Lower lobe of right lung (tissue), 2 donors: ENCODE measurements at regions not wholly inside any gene's neighbourhood (a gene's known extent, or its start where the extent isn't known, plus 50 kb on each side); places are given as distances from the start of the nearest gene placed in this dataset.

Experiments used
- ATAC-seq, 2 donors: fragments of 200-7000 bp; cut with Tn5 transposase; one replicate each; pipeline ENCODE4 v1.9.1; 2020 to 2022; ENCODE audit warnings: mild to moderate bottlenecking in 2 of 2, moderate library complexity in 2 of 2
- DNase-seq: peaks from one replicate; pipeline ENCODE4 v3.0.0-alpha.2; 2020
- H3K27ac ChIP-seq: fragments of 200-600 bp; one replicate; pipeline ENCODE4 v1.8.0; 2022
- H3K27me3 ChIP-seq: fragments of 200-600 bp; one replicate; pipeline ENCODE4 v1.8.0; 2022; ENCODE audit warnings: low read depth
- H3K36me3 ChIP-seq: fragments of 200-600 bp; one replicate; pipeline ENCODE4 v1.8.0; 2022; ENCODE audit warnings: mild to moderate bottlenecking
- H3K4me1 ChIP-seq: fragments of 200-600 bp; one replicate; pipeline ENCODE4 v1.8.0; 2022
- H3K4me3 ChIP-seq: fragments of 200-600 bp; one replicate; pipeline ENCODE4 v1.8.0; 2022; ENCODE audit warnings: mild to moderate bottlenecking
- H3K9me3 ChIP-seq: fragments of 200-600 bp; one replicate; pipeline ENCODE4 v1.8.0; 2022
- CTCF ChIP-seq: fragments of 200-600 bp; IDR thresholded peaks from one replicate; pipeline ENCODE4 v1.8.0; 2022; ENCODE audit warnings: antibody characterized with exemption, mild to moderate bottlenecking
- intact Hi-C: fragments of 100-400 bp; cut with DNase I; formaldehyde crosslinking; loops from one replicate; pipeline ENCODE4 v1.11.0; 2022
- donor health status: DM: no; HTN: yes; CAD: no; lungs with severe emphysema.

DNA sequence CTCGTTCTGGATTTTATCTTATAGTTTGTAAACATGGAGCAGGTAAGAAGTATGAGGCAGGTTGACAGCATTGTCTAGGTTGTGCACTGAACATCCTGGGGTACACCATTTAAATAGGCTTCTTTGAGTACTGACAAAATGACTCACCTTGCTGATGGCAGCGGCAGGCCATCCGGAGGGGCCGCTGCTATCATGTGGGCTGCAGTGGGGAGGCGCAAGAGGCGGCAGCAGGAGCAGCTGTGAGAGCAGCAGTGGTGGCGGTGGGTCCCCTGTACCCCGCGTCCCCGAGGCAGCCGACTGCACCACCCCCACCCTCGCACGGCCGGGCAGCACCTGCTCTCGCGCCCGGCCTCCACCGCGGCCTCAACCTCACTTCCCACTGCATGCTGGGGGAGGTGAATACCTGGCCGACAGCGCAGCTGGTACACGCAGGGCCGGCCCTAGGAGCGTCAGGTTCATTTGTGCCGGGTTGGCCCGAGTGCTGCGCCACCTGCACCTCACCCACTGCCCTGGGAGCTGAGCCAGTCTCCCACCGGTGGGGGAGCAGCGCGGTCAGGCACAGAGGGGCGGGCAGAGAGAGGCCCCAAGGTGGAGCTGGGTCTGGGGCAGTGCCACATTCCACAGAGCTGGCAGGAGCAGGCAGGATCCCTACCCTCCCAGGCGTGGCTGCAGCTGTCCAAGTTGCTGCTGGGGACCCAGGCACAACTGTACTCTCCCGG, 154.5 kb upstream of the RBMS1 start:
- Histone ChIP-seq H3K9me3 (no peaks in the 10 kb centered on the region), H3K4me3 (no peak overlapping the region), H3K36me3 (no peaks in the 10 kb centered on the region), H3K4me1 (peaks cover 17% of the 10 kb centered on the region), H3K27me3 (no peaks in the 10 kb centered on the region), H3K27ac (no peak overlapping the region)
- peak; percentile 56 for DNase-seq
- TF ChIP-seq CTCF = no peak
- peak; percentile 43 to 66 for ATAC-seq
- intact Hi-C loops = no loop called here

DNA sequence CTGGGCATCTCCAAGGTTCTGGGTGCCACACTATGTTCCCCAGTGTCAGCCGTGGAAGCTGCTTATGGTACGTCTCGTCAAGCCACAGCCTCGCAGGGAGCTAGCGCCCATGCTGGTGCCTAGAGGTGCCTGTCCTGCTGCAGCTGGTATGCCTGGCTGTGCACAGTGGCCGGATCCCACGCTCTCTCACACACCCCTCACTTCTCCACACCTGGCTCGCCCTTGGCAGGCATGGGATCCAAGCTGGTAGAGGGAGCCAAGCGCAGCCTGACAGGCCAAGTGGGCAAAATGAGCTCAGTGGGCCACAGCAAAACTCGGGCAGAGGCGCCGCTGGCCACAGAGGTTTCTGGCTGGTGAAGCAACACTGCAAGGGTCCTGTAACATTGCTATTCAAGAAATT, 156.1 kb upstream of the RBMS1 start:
- ATAC-seq (no peak), DNase-seq (no peak)
- Histone ChIP-seq H3K36me3 (no peaks in the 10 kb centered on the region), H3K9me3 (no peaks in the 10 kb centered on the region), H3K4me3 (no peak overlapping the region), H3K27me3 (no peaks in the 10 kb centered on the region), H3K27ac (no peak overlapping the region), H3K4me1 (peaks cover 17% of the 10 kb centered on the region)
- no peak for TF ChIP-seq CTCF
- intact Hi-C loops = no loop called here

GRCh38 chr2:160650196-160651118, 156.8 kb upstream of the RBMS1 start:
- Histone ChIP-seq H3K9me3 (no peaks in the 10 kb centered on the region), H3K36me3 (no peaks in the 10 kb centered on the region), H3K4me3 (no peak overlapping the region), H3K27me3 (no peaks in the 10 kb centered on the region), H3K4me1 (peaks cover 17% of the 10 kb centered on the region), H3K27ac (no peak overlapping the region)
- intact Hi-C loops = no loop called here
- no peak for TF ChIP-seq CTCF
- no peak for DNase-seq
- no peak for ATAC-seq

DNA sequence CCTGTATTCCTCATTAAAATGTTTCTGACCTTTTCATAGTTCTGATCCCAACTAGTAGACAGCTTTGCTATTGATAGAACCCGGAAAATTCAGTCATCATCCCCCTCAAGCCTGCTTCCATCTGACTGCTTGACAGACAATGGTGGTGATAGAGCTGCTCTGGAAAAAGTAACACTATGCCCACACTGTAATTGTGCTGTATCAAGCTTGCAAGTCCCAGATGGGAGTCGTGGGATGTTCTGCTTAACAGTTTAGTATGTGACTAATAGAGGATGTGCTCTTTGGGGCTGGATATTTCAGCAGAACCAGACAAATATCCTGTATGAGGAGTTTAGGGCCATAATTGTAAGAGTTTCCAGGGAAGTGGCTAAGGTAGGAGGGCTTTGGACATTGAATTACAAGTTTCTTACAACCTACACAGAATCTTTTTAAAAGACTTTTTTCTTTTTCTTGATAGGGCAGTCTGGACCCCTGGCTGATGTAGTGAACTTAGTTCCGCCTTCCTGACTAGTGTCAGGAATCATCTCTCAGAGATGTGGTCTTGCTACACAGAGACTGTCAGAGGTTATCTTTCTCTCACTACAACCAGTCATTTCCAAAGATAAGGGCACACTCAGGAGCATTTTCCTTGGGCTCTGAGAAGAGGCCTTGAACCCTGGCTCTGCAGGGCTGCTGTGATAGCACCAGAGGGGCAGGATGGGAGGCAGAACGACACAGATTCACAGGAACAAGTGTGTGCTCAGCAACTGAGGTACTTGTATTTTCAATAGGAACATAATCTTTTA, 158.0 kb upstream of the RBMS1 start:
- DNase-seq (no peak), ATAC-seq (no peak)

More for the DNA sequence above, 158.0 kb upstream of the RBMS1 start:
- H3K4me3 ChIP-seq = no peak overlapping the region
- no peaks in the 10 kb centered on the region for H3K9me3 ChIP-seq
- no peak overlapping the region for H3K27ac ChIP-seq
- peaks cover 17% of the 10 kb centered on the region for H3K4me1 ChIP-seq
- H3K27me3 ChIP-seq = no peaks in the 10 kb centered on the region
- TF ChIP-seq CTCF = no peak
- H3K36me3 ChIP-seq = no peaks in the 10 kb centered on the region
- intact Hi-C loops = no loop called here
